Trophoblast cell (in vitro differentiated cells and primary cell): ENCODE measurements at regions not wholly inside any gene's neighbourhood (a gene's known extent, or its start where the extent isn't known, plus 50 kb on each side); places are given as distances from the start of the nearest gene placed in this dataset.
"Not testable (repeated sequence)": the region's sequence is repeated elsewhere in the genome, so short reads cannot be mapped to it uniquely, and the experiment has no call there.

Source experiments
- DNase-seq, 2 donors: peaks; one replicate each; pipeline ENCODE4 v3.0.0-alpha.2; 2016
- H2AFZ ChIP-seq: 2 replicates; pipeline ENCODE4 v1.6.1; 2013; ENCODE audit warnings: low read length, moderate library complexity, mild to moderate bottlenecking; ENCODE audit not compliant: insufficient read depth, poor library complexity
- H2AK5ac ChIP-seq: 2 replicates; pipeline ENCODE4 v1.6.1; 2013; ENCODE audit warnings: mild to moderate bottlenecking, low read length
- H2BK120ac ChIP-seq: 2 replicates; pipeline ENCODE4 v1.6.1; 2013; ENCODE audit warnings: low read length, mild to moderate bottlenecking, moderate library complexity; ENCODE audit not compliant: insufficient read depth, poor library complexity
- H2BK12ac ChIP-seq: 2 replicates; pipeline ENCODE4 v1.6.1; 2013; ENCODE audit warnings: mild to moderate bottlenecking, low read length, moderate library complexity
- H2BK5ac ChIP-seq: 2 replicates; pipeline ENCODE4 v1.6.1; 2013; ENCODE audit warnings: low read length, low read depth, moderate library complexity, mild to moderate bottlenecking; ENCODE audit not compliant: poor library complexity
- H3K14ac ChIP-seq: 2 replicates; pipeline ENCODE4 v1.6.1; 2013; ENCODE audit warnings: mild to moderate bottlenecking, low read length
- H3K18ac ChIP-seq: 2 replicates; pipeline ENCODE4 v1.6.1; 2013; ENCODE audit warnings: mild to moderate bottlenecking, low read length
- H3K23ac ChIP-seq: 2 replicates; pipeline ENCODE4 v1.6.1; 2013; ENCODE audit warnings: low read length
- H3K27ac ChIP-seq: 2 replicates; pipeline ENCODE4 v1.5.1; 2013; ENCODE audit warnings: low read depth, mild to moderate bottlenecking, inconsistent platforms, low read length, moderate library complexity
- H3K27me3 ChIP-seq: 2 replicates; pipeline ENCODE4 v1.6.1; 2013; ENCODE audit warnings: inconsistent platforms, mild to moderate bottlenecking, low read length, moderate library complexity; ENCODE audit not compliant: insufficient read depth
- H3K36me3 ChIP-seq, 2 experiments: 1 replicate in 1 of 2; 2 replicates in 1 of 2; pipeline ENCODE4 v1.6.1; 2013; ENCODE audit warnings: low read length in 2 of 2, mild to moderate bottlenecking in 2 of 2, moderate library complexity in 1 of 2; ENCODE audit not compliant: insufficient read depth in 2 of 2, control insufficient read depth in 1 of 2
- H3K4ac ChIP-seq: 2 replicates; pipeline ENCODE4 v1.6.1; 2013; ENCODE audit warnings: low read depth, mild to moderate bottlenecking, low read length, moderate library complexity
- H3K4me1 ChIP-seq, 2 experiments: 1 replicate in 1 of 2; 2 replicates in 1 of 2; pipeline ENCODE4 v1.6.1; 2013; ENCODE audit warnings: low read length in 2 of 2, mild to moderate bottlenecking in 2 of 2, moderate library complexity in 1 of 2; ENCODE audit not compliant: insufficient read depth in 2 of 2, control insufficient read depth in 1 of 2
- H3K4me2 ChIP-seq: 2 replicates; pipeline ENCODE4 v1.6.1; 2013; ENCODE audit warnings: inconsistent platforms, mild to moderate bottlenecking, low read length, moderate library complexity
- H3K4me3 ChIP-seq: 2 replicates; pipeline ENCODE4 v1.5.1; 2013; ENCODE audit warnings: mild to moderate bottlenecking, low read depth, low read length, inconsistent platforms
- H3K79me1 ChIP-seq: one replicate; pipeline ENCODE4 v1.6.1; 2013; ENCODE audit warnings: low read length
- H3K79me2 ChIP-seq: 2 replicates; pipeline ENCODE4 v1.6.1; 2013; ENCODE audit warnings: low read length, mild to moderate bottlenecking; ENCODE audit not compliant: control insufficient read depth, insufficient read depth, poor library complexity
- H3K9ac ChIP-seq: 2 replicates; pipeline ENCODE4 v1.6.1; 2013; ENCODE audit warnings: mild to moderate bottlenecking, low read length
- H3K9me3 ChIP-seq: 2 replicates; pipeline ENCODE4 v1.6.1; 2013; ENCODE audit warnings: low read depth, mild to moderate bottlenecking, control low read depth, inconsistent platforms, low read length; ENCODE audit not compliant: insufficient read depth
- H4K12ac ChIP-seq: 2 replicates; pipeline ENCODE4 v1.6.1; 2013; ENCODE audit warnings: low read depth, mild to moderate bottlenecking, low read length, moderate library complexity
- H4K8ac ChIP-seq: 2 replicates; pipeline ENCODE4 v1.6.1; 2013; ENCODE audit warnings: low read depth, mild to moderate bottlenecking, low read length, moderate library complexity
- H4K91ac ChIP-seq: one replicate; pipeline ENCODE4 v1.6.1; 2013; ENCODE audit warnings: low read depth, mild to moderate bottlenecking, low read length, moderate library complexity
- WGBS: extraction: QIAGEN DNeasy Blood & Tissue Kit; methylation state at CpG from one replicate; pipeline ENCODE4 v1.1.7; 2013; ENCODE audit warnings: missing lambda C conversion rate; ENCODE audit not compliant: insufficient read length, insufficient coverage; ENCODE audit errors: extremely low coverage; 5-methylcytosine and 5-hydroxymethylcytosine counted together

GRCh38 chr12:31890295-31891285 lies 68.6 kb upstream of the RESF1 start:
- no peak overlapping the region for H2AK5ac ChIP-seq
- H3K79me2 ChIP-seq = no peaks in the 10 kb centered on the region
- DNase-seq = no peak
- no peak overlapping the region for H3K18ac ChIP-seq
- H4K91ac ChIP-seq = no peak overlapping the region
- H3K4me3 ChIP-seq = no peak overlapping the region
- no CpG with 5 or more reads among the region's 8 CpGs for WGBS
- H3K23ac ChIP-seq = no peak overlapping the region
- no peaks in the 10 kb centered on the region for H3K79me1 ChIP-seq
- H2BK12ac ChIP-seq = no peak overlapping the region
- H3K4me2 ChIP-seq = no peak overlapping the region
- H4K12ac ChIP-seq = no peak overlapping the region
- no peak overlapping the region for H4K8ac ChIP-seq
- H3K4ac ChIP-seq = no peak overlapping the region
- H3K27me3 ChIP-seq = no peaks in the 10 kb centered on the region
- H3K9me3 ChIP-seq = peaks cover 2% of the 10 kb centered on the region
- H2AFZ ChIP-seq = no peak overlapping the region
- H3K4me1 ChIP-seq = no peaks in the 10 kb centered on the region
- no peak overlapping the region for H2BK120ac ChIP-seq
- H3K27ac ChIP-seq = no peak overlapping the region
- H3K14ac ChIP-seq = no peak overlapping the region
- no peaks in the 10 kb centered on the region for H3K36me3 ChIP-seq
- no peak overlapping the region for H3K9ac ChIP-seq
- no peak overlapping the region for H2BK5ac ChIP-seq

- Histone ChIP-seq H2BK5ac (no peak overlapping the region), H3K27ac (no peak overlapping the region), H4K12ac (no peak overlapping the region), H3K23ac (no peak overlapping the region), H3K27me3 (no peaks in the 10 kb centered on the region), H4K91ac (no peak overlapping the region), H3K18ac (no peak overlapping the region), H3K4me1 (no peaks in the 10 kb centered on the region), H3K14ac (no peak overlapping the region), H3K9ac (no peak overlapping the region), H3K9me3 (peaks cover 2% of the 10 kb centered on the region), H2BK120ac (no peak overlapping the region), H2AK5ac (no peak overlapping the region), H3K4ac (no peak overlapping the region), H3K79me1 (no peaks in the 10 kb centered on the region), H4K8ac (no peak overlapping the region), H3K36me3 (no peaks in the 10 kb centered on the region), H2BK12ac (no peak overlapping the region), H2AFZ (no peak overlapping the region), H3K4me2 (no peak overlapping the region), H3K4me3 (no peak overlapping the region), H3K79me2 (no peaks in the 10 kb centered on the region)
- WGBS = no CpG with 5 or more reads among the region's 2 CpGs
- DNase-seq = no peak
Measured at GRCh38 chr12:31887109-31887811, 72.0 kb upstream of the RESF1 start.

DNA sequence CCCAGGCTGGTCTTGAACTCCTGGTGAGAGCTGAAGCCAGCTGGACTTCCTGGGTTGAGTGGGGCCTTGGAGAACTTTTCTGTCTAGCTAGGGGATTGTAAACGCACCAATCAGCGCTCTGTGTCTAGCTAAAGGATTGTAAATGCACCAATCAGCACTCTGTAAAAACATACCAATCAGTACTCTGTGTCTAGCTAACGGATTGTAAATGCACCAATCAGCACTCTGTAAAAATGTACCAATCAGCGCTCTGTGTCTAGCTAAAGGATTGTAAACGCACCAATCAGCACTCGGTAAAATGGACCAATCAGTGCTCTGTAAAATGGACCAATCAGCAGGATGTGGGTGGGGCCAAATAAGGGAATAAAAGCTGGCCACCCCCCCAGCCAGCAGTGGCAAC lies 76.5 kb upstream of the RESF1 start:
- H3K79me1 ChIP-seq, H3K4me1 ChIP-seq, H3K4me3 ChIP-seq, H3K9ac ChIP-seq, H3K9me3 ChIP-seq, H2BK120ac ChIP-seq, H3K79me2 ChIP-seq, H2BK12ac ChIP-seq, H2AK5ac ChIP-seq, H3K23ac ChIP-seq, H4K91ac ChIP-seq, H3K27ac ChIP-seq, H4K8ac ChIP-seq, H3K36me3 ChIP-seq, DNase-seq, H3K4ac ChIP-seq, H4K12ac ChIP-seq, H3K27me3 ChIP-seq, H2BK5ac ChIP-seq, H3K18ac ChIP-seq, H3K14ac ChIP-seq, H3K4me2 ChIP-seq, H2AFZ ChIP-seq: not testable (repeated sequence)
- no CpG with 5 or more reads among the region's 6 CpGs for WGBS

- no peak overlapping the region for H2AK5ac ChIP-seq
- H3K27ac ChIP-seq = no peak overlapping the region
- H3K23ac ChIP-seq = no peak overlapping the region
- no peak overlapping the region for H3K9ac ChIP-seq
- no peaks in the 10 kb centered on the region for H3K79me2 ChIP-seq
- H3K14ac ChIP-seq = no peak overlapping the region
- no peak overlapping the region for H4K91ac ChIP-seq
- no peak overlapping the region for H2BK12ac ChIP-seq
- H2BK120ac ChIP-seq = no peak overlapping the region
- H3K4me3 ChIP-seq = no peak overlapping the region
- H3K27me3 ChIP-seq = no peaks in the 10 kb centered on the region
- H3K36me3 ChIP-seq = no peaks in the 10 kb centered on the region
- no peak overlapping the region for H4K12ac ChIP-seq
- no peak overlapping the region for H3K4me2 ChIP-seq
- H2BK5ac ChIP-seq = no peak overlapping the region
- no peaks in the 10 kb centered on the region for H3K79me1 ChIP-seq
- peak in 1 of 2 donors; percentile 37 for DNase-seq
- H3K9me3 ChIP-seq = no peaks in the 10 kb centered on the region
- H4K8ac ChIP-seq = no peak overlapping the region
- no peak overlapping the region for H3K18ac ChIP-seq
- no peak overlapping the region for H2AFZ ChIP-seq
- peaks cover 4 to 12% of the 10 kb centered on the region in 2 experiments for H3K4me1 ChIP-seq
- no peak overlapping the region for H3K4ac ChIP-seq
Measured at GRCh38 chr12:31880340-31880739, 78.9 kb upstream of the RESF1 start.
